ENCODE measurements at regions not wholly inside any gene's neighbourhood (a gene's known extent, or its start where the extent isn't known, plus 50 kb on each side); places are given as distances from the start of the nearest gene placed in this dataset.

- TF ChIP-seq EP300 (IDR thresholded peaks at IDR 0.05) (no peak), CTCF (IDR thresholded peaks at IDR 0.05) (no peak), POLR2A (IDR thresholded peaks at IDR 0.05) (no peak)
These were observed 331.8 kb upstream of the ROBO1 start for GRCh38 chr3:80099559-80100066.

All from tibial nerve (tissue), 4 donors.